IMR-90 (cell line): ENCODE measurements at regions not wholly inside any gene's neighbourhood (a gene's known extent, or its start where the extent isn't known, plus 50 kb on each side); places are given as distances from the start of the nearest gene placed in this dataset.

ENCODE experiments used
- ATAC-seq: fragments of 200-7000 bp; cut with Tn5 transposase; 2 replicates; pipeline ENCODE4 v1.9.1; 2020; ENCODE audit warnings: low read depth, mild to moderate bottlenecking, moderate library complexity
- BruUV-seq: library from RNA; stranded (reverse); fragments of 400-500 nt; replicated peaks from 2 replicates; lab custom pipeline; 2021; lab: Mats Ljungman, UMichigan
- CTCF ChIA-PET: fragments of 300-600 bp; formaldehyde crosslinking; extraction: SDS; loops from one replicate; lab custom pipeline; 2021; ENCODE audit warnings: antibody characterized with exemption; lab: Yijun Ruan, JAX
- POLR2A ChIA-PET: fragments of 300-600 bp; sonication (Branson Sonifier 250); formaldehyde crosslinking; loops from one replicate; lab custom pipeline; 2022; ENCODE audit warnings: antibody characterized with exemption; ENCODE audit not compliant: unreplicated experiment; lab: Charles Lee
- DNase-seq: peaks from one replicate; pipeline ENCODE4 v3.0.0; 2013
- H2AFZ ChIP-seq: replicated peaks from 2 replicates; pipeline ENCODE3; 2013; ENCODE audit warnings: low read length, mild to moderate bottlenecking; ENCODE audit not compliant: poor library complexity
- H2AK5ac ChIP-seq: 2 replicates; pipeline ENCODE4 v1.6.1; 2013; ENCODE audit warnings: low read depth, low read length, inconsistent platforms
- H2AK9ac ChIP-seq: replicated peaks from 2 replicates; pipeline ENCODE3; 2013; ENCODE audit warnings: mild to moderate bottlenecking, low read depth, low read length, moderate library complexity; ENCODE audit not compliant: poor library complexity
- H2BK120ac ChIP-seq: 2 replicates; pipeline ENCODE4 v1.6.1; 2013; ENCODE audit warnings: low read depth, low read length, inconsistent platforms
- H2BK15ac ChIP-seq: 3 replicates; pipeline ENCODE4 v1.6.1; 2013; ENCODE audit warnings: low read depth, low read length, inconsistent platforms
- H2BK20ac ChIP-seq: 2 replicates; pipeline ENCODE4 v1.6.1; 2013; ENCODE audit warnings: low read depth, mild to moderate bottlenecking, inconsistent platforms, low read length, moderate library complexity
- H2BK5ac ChIP-seq: 2 replicates; pipeline ENCODE4 v1.6.1; 2013; ENCODE audit warnings: mild to moderate bottlenecking, low read depth, low read length, inconsistent platforms; ENCODE audit not compliant: poor library complexity, severe bottlenecking
- H3K14ac ChIP-seq: replicated peaks from 2 replicates; pipeline ENCODE4 v1.6.1; 2013; ENCODE audit warnings: low read depth, low read length, inconsistent platforms
- H3K18ac ChIP-seq: 2 replicates; pipeline ENCODE4 v1.6.1; 2013; ENCODE audit warnings: low read depth, low read length, control low read depth
- H3K23ac ChIP-seq: 2 replicates; pipeline ENCODE4 v1.6.1; 2013; ENCODE audit warnings: low read depth, low read length, inconsistent platforms
- H3K27ac ChIP-seq: 2 replicates; pipeline ENCODE4 v1.5.1; 2013; ENCODE audit warnings: mild to moderate bottlenecking, control low read depth, low read length; ENCODE audit not compliant: insufficient read depth
- H3K27me3 ChIP-seq: 2 replicates; pipeline ENCODE4 v1.6.1; 2013; ENCODE audit warnings: low read length; ENCODE audit not compliant: control insufficient read depth, insufficient read depth
- H3K36me3 ChIP-seq: 2 replicates; pipeline ENCODE4 v1.6.1; 2013; ENCODE audit warnings: low read length, mixed read lengths; ENCODE audit not compliant: control insufficient read depth, insufficient read depth
- H3K4ac ChIP-seq: 2 replicates; pipeline ENCODE4 v1.6.1; 2013; ENCODE audit warnings: low read depth, low read length, inconsistent platforms
- H3K4me1 ChIP-seq: 2 replicates; pipeline ENCODE4 v1.6.1; 2013; ENCODE audit warnings: low read length, mixed read lengths; ENCODE audit not compliant: control insufficient read depth, insufficient read depth
- H3K4me2 ChIP-seq: 2 replicates; pipeline ENCODE4 v1.6.1; 2013; ENCODE audit warnings: low read depth, mild to moderate bottlenecking, control low read depth, low read length, moderate library complexity
- H3K4me3 ChIP-seq: 2 replicates; pipeline ENCODE4 v1.5.1; 2013; ENCODE audit warnings: low read depth, mild to moderate bottlenecking, control low read depth, low read length, moderate library complexity; ENCODE audit not compliant: insufficient read depth
- H3K56ac ChIP-seq: 2 replicates; pipeline ENCODE4 v1.6.1; 2013; ENCODE audit warnings: low read length, inconsistent platforms; ENCODE audit not compliant: insufficient read depth; ENCODE audit errors: extremely low read depth
- H3K79me1 ChIP-seq, 2 experiments: 2 replicates each; pipeline ENCODE4 v1.6.1; 2013; ENCODE audit warnings: low read length in 2 of 2, inconsistent platforms in 1 of 2, low read depth in 1 of 2
- H3K9ac ChIP-seq: 2 replicates; pipeline ENCODE4 v1.6.1; 2013; ENCODE audit warnings: low read depth, low read length, control low read depth
- H3K9me1 ChIP-seq: 2 replicates; pipeline ENCODE4 v1.6.1; 2013; ENCODE audit warnings: low read length, inconsistent platforms; ENCODE audit not compliant: insufficient read depth
- H3K9me3 ChIP-seq: 2 replicates; pipeline ENCODE4 v1.6.1; 2013; ENCODE audit warnings: low read length; ENCODE audit not compliant: control insufficient read depth, insufficient read depth
- H4K20me1 ChIP-seq: 2 replicates; pipeline ENCODE4 v1.6.1; 2013; ENCODE audit warnings: low read length, inconsistent platforms; ENCODE audit not compliant: insufficient read depth
- H4K5ac ChIP-seq: 2 replicates; pipeline ENCODE4 v1.6.1; 2013; ENCODE audit warnings: mild to moderate bottlenecking, low read depth, low read length, control low read depth
- H4K8ac ChIP-seq, 2 experiments: 2 replicates each; pipeline ENCODE4 v1.6.1; 2013; ENCODE audit warnings: low read depth in 2 of 2, low read length in 2 of 2, control low read depth in 1 of 2, inconsistent platforms in 1 of 2
- H4K91ac ChIP-seq: 2 replicates; pipeline ENCODE4 v1.6.1; 2013; ENCODE audit warnings: low read depth, low read length, inconsistent platforms; ENCODE audit not compliant: insufficient read depth
- BHLHE40 ChIP-seq: fragments of 150-350 bp; IDR thresholded peaks from 2 replicates; pipeline ENCODE4 v1.6.1; 2016; ENCODE audit warnings: mild to moderate bottlenecking, low read depth, low read length
- MAFK ChIP-seq: IDR thresholded peaks from 2 replicates; pipeline ENCODE4 v1.6.1; 2012; ENCODE audit warnings: low read depth, low read length, improper control_type of control experiment
- POLR2A ChIP-seq: IDR thresholded peaks from 2 replicates; pipeline ENCODE4 v1.6.1; 2012; ENCODE audit warnings: mild to moderate bottlenecking, low read depth, low read length
- RAD21 ChIP-seq: IDR thresholded peaks from 2 replicates; pipeline ENCODE4 v1.6.1; 2012; ENCODE audit warnings: low read length, improper control_type of control experiment
- RCOR1 ChIP-seq: IDR thresholded peaks from 2 replicates; pipeline ENCODE4 v1.6.1; 2012; ENCODE audit warnings: mild to moderate bottlenecking, low read length, improper control_type of control experiment; ENCODE audit not compliant: insufficient replicate concordance
- RFX5 ChIP-seq: IDR thresholded peaks from 2 replicates; pipeline ENCODE4 v1.8.0; 2012; ENCODE audit warnings: low read depth, mild to moderate bottlenecking, low read length, moderate library complexity
- WGBS, 2 experiments: methylation state at CpG; one replicate each; pipeline versions ENCODE4 v1.1.5 to v1.1.7; 2013; ENCODE audit warnings: missing lambda C conversion rate in 2 of 2; ENCODE audit not compliant: insufficient read length in 1 of 2; ENCODE audit errors: extremely low coverage in 2 of 2; 5-methylcytosine and 5-hydroxymethylcytosine counted together
- dilution Hi-C: fragments of 300-500 bp; cut with HindIII; formaldehyde crosslinking; loops from one replicate; pipeline ENCODE4 v1.14.3; 2018; ENCODE audit warnings: low sequenced_read_pairs; ENCODE audit not compliant: unreplicated experiment
- in situ Hi-C: fragments of 300-500 bp; cut with MboI; formaldehyde crosslinking; loops from 3 replicates; pipeline ENCODE4 v1.14.3; 2019; ENCODE audit warnings: low sequenced_read_pairs, inconsistent platforms, mixed read lengths
- intact Hi-C: fragments of 100-400 bp; cut with micrococcal nuclease; formaldehyde crosslinking; loops from 2 replicates; pipeline ENCODE4 v1.10.0; 2022
- TF ChIP-seq, protein P1 (sequence below): conservative IDR thresholded peaks from 2 replicates; pipeline ENCODE4 v1.5.1; 2012; ENCODE audit warnings: mild to moderate bottlenecking, low read depth, low read length, improper control_type of control experiment

- Histone ChIP-seq H4K91ac (no peak overlapping the region), H3K18ac (no peak overlapping the region), H2AK5ac (no peak overlapping the region; the same call in 1 of the 2 replicates), H2BK20ac (no peak overlapping the region), H3K27me3 (no peaks in the 10 kb centered on the region), H3K4ac (no peak overlapping the region), H2AFZ (no peak overlapping the region), H3K36me3 (no peaks in the 10 kb centered on the region), H2BK120ac (no peak overlapping the region), H3K23ac (no peak overlapping the region), H4K8ac (no peak overlapping the region), H3K79me1 (no peaks in the 10 kb centered on the region), H3K9me1 (no peaks in the 10 kb centered on the region), H3K9ac (no peak overlapping the region), H3K9me3 (no peaks in the 10 kb centered on the region), H2BK15ac (no peak overlapping the region), H3K14ac (no peak overlapping the region), H3K56ac (no peak overlapping the region), H3K4me2 (no peak overlapping the region), H3K4me1 (no peaks in the 10 kb centered on the region), H2AK9ac (peak overlapping the region; percentile 9), H3K4me3 (no peak overlapping the region), H4K5ac (no peak overlapping the region), H3K27ac (no peak overlapping the region), H2BK5ac (no peak overlapping the region), H4K20me1 (no peaks in the 10 kb centered on the region)
- 76% methylated on average over 5 of the region's 11 CpGs; no CpG with 5 or more reads in 1 of the 2 experiments for WGBS, 2 experiments
- intact Hi-C loops (no loop called here), in situ Hi-C loops (no loop called here), dilution Hi-C loops (no loop called here)
- CTCF ChIA-PET = no interaction called here
- ATAC-seq = no peak
- TF ChIP-seq RCOR1 (no peak), MAFK (no peak), POLR2A (no peak), BHLHE40 (no peak), RFX5 (no peak), RAD21 (no peak)
- TF ChIP-seq, protein P1, sequence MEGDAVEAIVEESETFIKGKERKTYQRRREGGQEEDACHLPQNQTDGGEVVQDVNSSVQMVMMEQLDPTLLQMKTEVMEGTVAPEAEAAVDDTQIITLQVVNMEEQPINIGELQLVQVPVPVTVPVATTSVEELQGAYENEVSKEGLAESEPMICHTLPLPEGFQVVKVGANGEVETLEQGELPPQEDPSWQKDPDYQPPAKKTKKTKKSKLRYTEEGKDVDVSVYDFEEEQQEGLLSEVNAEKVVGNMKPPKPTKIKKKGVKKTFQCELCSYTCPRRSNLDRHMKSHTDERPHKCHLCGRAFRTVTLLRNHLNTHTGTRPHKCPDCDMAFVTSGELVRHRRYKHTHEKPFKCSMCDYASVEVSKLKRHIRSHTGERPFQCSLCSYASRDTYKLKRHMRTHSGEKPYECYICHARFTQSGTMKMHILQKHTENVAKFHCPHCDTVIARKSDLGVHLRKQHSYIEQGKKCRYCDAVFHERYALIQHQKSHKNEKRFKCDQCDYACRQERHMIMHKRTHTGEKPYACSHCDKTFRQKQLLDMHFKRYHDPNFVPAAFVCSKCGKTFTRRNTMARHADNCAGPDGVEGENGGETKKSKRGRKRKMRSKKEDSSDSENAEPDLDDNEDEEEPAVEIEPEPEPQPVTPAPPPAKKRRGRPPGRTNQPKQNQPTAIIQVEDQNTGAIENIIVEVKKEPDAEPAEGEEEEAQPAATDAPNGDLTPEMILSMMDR = no peak
- no peak for DNase-seq
- POLR2A ChIA-PET = no interaction called here
- BruUV-seq = no TSS peak
These were observed 188.9 kb downstream of the IRF8 start for GRCh38 chr16:86087896-86088230.
